Peyer's patch (tissue), 4 donors: ENCODE measurements at regions not wholly inside any gene's neighbourhood (a gene's known extent, or its start where the extent isn't known, plus 50 kb on each side); places are given as distances from the start of the nearest gene placed in this dataset.

Experiments used
- DNase-seq, 3 donors: peaks; one replicate each; pipeline ENCODE4 v3.0.0-alpha.2; 2017 to 2019
- H3K27ac ChIP-seq, 4 donors: fragments of 200-600 bp; sonication (generic); one replicate each; pipeline ENCODE4 v1.5.1; 2016 to 2019
- H3K27me3 ChIP-seq, 2 donors: fragments of 200-600 bp; sonication (generic); one replicate each; pipeline ENCODE4 v1.5.1; 2019
- H3K36me3 ChIP-seq, 3 donors: fragments of 200-600 bp; sonication (generic); one replicate each; pipeline ENCODE4 v1.5.1; 2016 to 2019
- H3K4me1 ChIP-seq, 4 donors: fragments of 200-600 bp; sonication (generic); one replicate each; pipeline ENCODE4 v1.5.1; 2016 to 2019
- H3K4me3 ChIP-seq, 4 donors: fragments of 200-600 bp; sonication (generic); 1 replicate in 3 of 4; 2 replicates in 1 of 4; pipeline ENCODE4 v1.5.1; 2016 to 2019; ENCODE audit warnings: mild to moderate bottlenecking in 1 of 4
- H3K9me3 ChIP-seq, 4 donors: fragments of 200-600 bp; sonication (generic); one replicate each; pipeline ENCODE4 v1.5.1; 2016 to 2019; ENCODE audit warnings: mild to moderate bottlenecking in 1 of 4
- CTCF ChIP-seq, 6 experiments: fragments of 450-650 bp in 4 of 6; fragments of 200-600 bp in 2 of 6; sonication (generic) in 1 of 6; IDR thresholded peaks; one replicate each; pipeline ENCODE4 v1.5.1; 2017 to 2019; ENCODE audit warnings: antibody characterized with exemption in 6 of 6, mild to moderate bottlenecking in 3 of 6, moderate library complexity in 1 of 6
- POLR2A ChIP-seq, 2 donors: fragments of 450-650 bp; IDR thresholded peaks; one replicate each; pipeline ENCODE4 v1.5.1; 2017; ENCODE audit warnings: antibody characterized with exemption in 2 of 2, mild to moderate bottlenecking in 2 of 2, moderate library complexity in 2 of 2

DNA sequence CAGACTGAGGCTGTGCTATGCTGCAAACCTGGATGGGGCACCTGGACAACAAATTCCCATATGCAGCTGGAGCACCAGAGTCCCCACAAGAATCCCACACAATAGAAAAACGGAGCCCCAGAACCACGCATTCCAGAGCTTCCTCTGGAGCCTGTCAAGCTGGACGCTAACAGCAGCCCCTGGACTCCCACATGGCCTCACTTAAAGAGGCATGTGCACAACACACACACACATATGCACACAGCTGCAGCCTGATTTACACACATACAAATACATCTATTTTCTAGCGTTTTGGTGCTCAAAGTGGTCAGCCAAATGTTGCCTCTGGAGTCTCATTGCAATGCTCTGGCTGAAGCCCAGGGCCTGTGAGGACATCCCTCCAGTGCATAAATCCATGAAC, 632.7 kb upstream of the ID2 start:
- no peaks in the 10 kb centered on the region for H3K4me1 ChIP-seq
- no peak for DNase-seq

DNA sequence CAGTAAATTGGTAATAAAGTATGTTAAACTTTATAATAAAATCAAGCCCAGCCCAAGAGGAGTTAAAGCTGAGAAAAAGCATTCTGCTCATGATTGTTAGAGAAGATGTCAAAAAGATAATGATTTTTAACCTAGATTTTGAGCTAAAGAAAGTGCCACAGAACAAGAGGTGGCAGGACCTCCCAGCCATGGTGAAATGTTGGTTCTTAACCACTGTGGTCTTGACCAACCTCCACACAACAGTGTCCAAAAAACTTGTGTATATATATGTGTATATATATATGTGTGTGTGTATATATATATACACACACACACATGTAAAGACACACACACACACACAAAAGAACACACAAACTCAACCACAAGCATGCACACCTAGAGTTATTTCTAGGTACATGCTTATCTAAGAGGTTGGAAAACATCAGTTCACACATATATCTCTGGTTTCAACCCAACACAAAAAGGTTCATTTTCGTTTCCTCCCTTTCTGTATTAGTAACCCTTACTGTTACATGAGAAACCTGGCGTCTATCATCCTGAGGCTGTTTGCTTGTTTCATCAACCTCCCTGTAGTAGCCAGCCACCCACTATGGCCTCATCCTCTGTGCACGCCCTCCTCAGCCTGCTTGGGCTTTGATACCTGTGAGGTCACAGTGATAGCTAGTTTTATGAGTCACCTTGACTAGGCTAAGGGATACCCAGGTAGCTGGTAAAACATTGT, 631.8 kb upstream of the ID2 start:
- Histone ChIP-seq H3K4me3 (no peak overlapping the region), H3K36me3 (no peaks in the 10 kb centered on the region), H3K4me1 (no peaks in the 10 kb centered on the region), H3K27me3 (no peaks in the 10 kb centered on the region), H3K9me3 (no peaks in the 10 kb centered on the region), H3K27ac (no peak overlapping the region)
- TF ChIP-seq CTCF (IDR thresholded peaks at IDR 0.05) (no peak), POLR2A (IDR thresholded peaks at IDR 0.05) (no peak)
- no peak for DNase-seq

More for the DNA sequence above, 632.7 kb upstream of the ID2 start:
- no peaks in the 10 kb centered on the region for H3K9me3 ChIP-seq
- H3K27me3 ChIP-seq: no peaks in the 10 kb centered on the region
- no peak overlapping the region for H3K27ac ChIP-seq
- H3K4me3 ChIP-seq: no peak overlapping the region
- H3K36me3 ChIP-seq: no peaks in the 10 kb centered on the region
- no peak for TF ChIP-seq POLR2A (IDR thresholded peaks at IDR 0.05)
- TF ChIP-seq CTCF (IDR thresholded peaks at IDR 0.05): no peak

- DNase-seq: no peak
- H3K36me3 ChIP-seq: no peaks in the 10 kb centered on the region
- no peaks in the 10 kb centered on the region for H3K4me1 ChIP-seq
- H3K27ac ChIP-seq: no peak overlapping the region
- no peaks in the 10 kb centered on the region for H3K27me3 ChIP-seq
- H3K4me3 ChIP-seq: no peak overlapping the region
- no peak for TF ChIP-seq POLR2A (IDR thresholded peaks at IDR 0.05)
- no peak for TF ChIP-seq CTCF (IDR thresholded peaks at IDR 0.05)
- no peaks in the 10 kb centered on the region for H3K9me3 ChIP-seq
These were observed 628.6 kb upstream of the ID2 start for GRCh38 chr2:8053216-8053615.

GRCh38 chr2:8054070-8054469, 627.8 kb upstream of the ID2 start:
- H3K27ac ChIP-seq: no peak overlapping the region
- no peaks in the 10 kb centered on the region for H3K36me3 ChIP-seq
- H3K27me3 ChIP-seq: no peaks in the 10 kb centered on the region
- TF ChIP-seq CTCF (IDR thresholded peaks at IDR 0.05) (no peak), POLR2A (IDR thresholded peaks at IDR 0.05) (no peak)
- H3K4me1 ChIP-seq: no peaks in the 10 kb centered on the region
- DNase-seq: no peak
- H3K9me3 ChIP-seq: no peaks in the 10 kb centered on the region
- no peak overlapping the region for H3K4me3 ChIP-seq

- DNase-seq: no peak
- Histone ChIP-seq H3K27me3 (no peaks in the 10 kb centered on the region), H3K27ac (no peak overlapping the region), H3K4me3 (no peak overlapping the region), H3K36me3 (no peaks in the 10 kb centered on the region), H3K9me3 (no peaks in the 10 kb centered on the region), H3K4me1 (no peaks in the 10 kb centered on the region)
- TF ChIP-seq POLR2A (IDR thresholded peaks at IDR 0.05) (no peak), CTCF (IDR thresholded peaks at IDR 0.05) (no peak)
These were observed 623.2 kb upstream of the ID2 start for GRCh38 chr2:8058652-8059051.

DNA sequence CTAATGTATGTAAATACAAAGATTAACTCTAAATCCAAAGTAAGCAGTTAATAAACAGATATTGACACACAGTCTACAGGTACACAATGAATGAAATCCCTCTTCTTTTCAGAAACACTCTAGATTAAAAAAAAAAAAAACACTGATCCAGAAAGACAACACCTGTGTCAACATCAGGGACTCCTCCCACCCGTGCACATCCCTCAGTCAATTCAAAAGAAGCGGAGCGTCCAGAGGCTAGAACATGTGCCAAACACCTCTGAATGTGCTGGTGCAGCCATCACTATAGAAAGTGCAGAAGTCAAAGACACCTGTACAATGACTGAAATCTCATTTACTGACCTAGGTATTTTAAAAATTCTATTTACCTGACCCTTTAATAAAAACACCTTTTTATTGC, 622.6 kb upstream of the ID2 start:
- Histone ChIP-seq H3K9me3 (no peaks in the 10 kb centered on the region), H3K4me3 (no peak overlapping the region), H3K27ac (no peak overlapping the region), H3K4me1 (no peaks in the 10 kb centered on the region), H3K27me3 (no peaks in the 10 kb centered on the region), H3K36me3 (no peaks in the 10 kb centered on the region)
- no peak for DNase-seq
- TF ChIP-seq POLR2A (IDR thresholded peaks at IDR 0.05): no peak
- TF ChIP-seq CTCF (IDR thresholded peaks at IDR 0.05): no peak
